ENCODE measurements at regions not wholly inside any gene's neighbourhood (a gene's known extent, or its start where the extent isn't known, plus 50 kb on each side); places are given as distances from the start of the nearest gene placed in this dataset.

DNA sequence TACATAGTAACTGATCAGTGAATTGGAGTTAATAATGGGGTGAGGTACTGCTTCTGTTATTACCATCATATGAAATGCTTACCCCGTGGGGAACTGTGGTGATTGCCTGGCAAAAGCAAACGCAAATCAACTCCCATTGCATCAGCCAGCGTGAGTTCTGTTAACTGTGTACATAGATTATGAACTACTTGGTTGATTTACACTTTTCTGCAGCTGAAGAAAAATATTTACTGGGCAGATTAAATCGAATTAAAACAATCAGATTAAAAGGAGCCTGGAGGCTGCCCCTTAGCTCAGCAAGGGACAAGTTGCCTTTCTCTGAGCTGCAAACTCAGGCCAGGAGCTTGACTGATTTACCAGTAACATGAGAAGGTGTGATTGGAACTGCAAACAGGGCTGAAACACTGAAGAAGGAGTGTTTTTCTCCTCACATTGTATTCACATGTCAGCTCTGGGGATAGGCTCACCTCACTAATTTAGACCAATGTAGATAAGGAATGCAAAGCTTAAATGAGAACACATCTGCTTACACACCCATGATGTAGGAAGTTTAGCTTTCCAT lies 220.1 kb downstream of the OSR1 start:
- H2BK15ac ChIP-seq (ENCODE audit: low read depth, low read length), result peak overlapping the region; percentile 89; the same call in 1 of the 3 replicates
- in situ Hi-C loops (cut with MboI; ENCODE audit: low sequenced_read_pairs) (no loop called here), intact Hi-C loops (cut with micrococcal nuclease) (loop anchor here (10.0 kb wide), 2 partner anchors 254 to 614 kb away; no protein-coding TSS in a partner anchor), dilution Hi-C loops (cut with HindIII; ENCODE audit: low sequenced_read_pairs, unreplicated experiment) (no loop called here)
- H2AK5ac ChIP-seq (ENCODE audit: low read depth, low read length), result peak overlapping the region; percentile 65; the same call in 1 of the 2 replicates
- H4K8ac ChIP-seq (ENCODE audit: low read depth in 2 of 2, low read length in 2 of 2), result peak overlapping the region; percentile 44 to 72
- H3K9me1 ChIP-seq (ENCODE audit: insufficient read depth, low read length), result peaks cover 6% of the 10 kb centered on the region; the same call in 1 of the 2 replicates
- H3K27ac ChIP-seq (ENCODE audit: insufficient read depth, low read length), result peak overlapping the region; percentile 1; the same call in 1 of the 2 replicates
- H4K91ac ChIP-seq (ENCODE audit: insufficient read depth, low read depth, low read length), result peak overlapping the region; percentile 81
- BruUV-seq (replicated peaks), result no TSS peak
- no peaks in the 10 kb centered on the region for H3K27me3 ChIP-seq (ENCODE audit: control insufficient read depth, insufficient read depth, low read length)
- H2BK120ac ChIP-seq (ENCODE audit: low read depth, low read length), result peak overlapping the region; percentile 86
- peak overlapping the region; percentile 81 for H3K14ac ChIP-seq (replicated peaks; ENCODE audit: low read depth, low read length)
- H4K5ac ChIP-seq (ENCODE audit: low read depth, low read length), result peak overlapping the region; percentile 84
- H3K4ac ChIP-seq (ENCODE audit: low read depth, low read length), result peak overlapping the region; percentile 85
- CTCF ChIA-PET, result no interaction called here
- H3K79me1 ChIP-seq (ENCODE audit: low read depth in 1 of 2, low read length in 2 of 2), result no peaks in the 10 kb centered on the region
- H3K9ac ChIP-seq (ENCODE audit: low read depth, low read length), result 0 out of 2 replicates have a peak overlapping the region, but pooled peaks have one; percentile 1
- H3K23ac ChIP-seq (ENCODE audit: low read depth, low read length), result peak overlapping the region; percentile 73
- peak overlapping the region; percentile 19; the same call in 1 of the 2 replicates for H3K56ac ChIP-seq (ENCODE audit: extremely low read depth, insufficient read depth, low read length)
- no peaks in the 10 kb centered on the region for H3K36me3 ChIP-seq (ENCODE audit: control insufficient read depth, insufficient read depth, low read length)
- whole genome bisulfite sequencing, 2 experiments (ENCODE audit: extremely low coverage in 2 of 2, insufficient read length in 1 of 2), result no CpG with 5 or more reads among the region's 4 CpGs
- no peak for ATAC-seq (ENCODE audit: low read depth)
- H3K4me1 ChIP-seq (ENCODE audit: control insufficient read depth, insufficient read depth, low read length), result peaks cover 19% of the 10 kb centered on the region
- H2BK5ac ChIP-seq (ENCODE audit: low read depth, low read length, poor library complexity, severe bottlenecking), result peak overlapping the region; percentile 59
- peak overlapping the region; percentile 87 for H2BK20ac ChIP-seq (ENCODE audit: low read depth, low read length)
- no peak for TF ChIP-seq NFE2L2 (IDR thresholded peaks at IDR 0.05; ENCODE audit: low read depth, low read length)
- TF ChIP-seq, protein P1, sequence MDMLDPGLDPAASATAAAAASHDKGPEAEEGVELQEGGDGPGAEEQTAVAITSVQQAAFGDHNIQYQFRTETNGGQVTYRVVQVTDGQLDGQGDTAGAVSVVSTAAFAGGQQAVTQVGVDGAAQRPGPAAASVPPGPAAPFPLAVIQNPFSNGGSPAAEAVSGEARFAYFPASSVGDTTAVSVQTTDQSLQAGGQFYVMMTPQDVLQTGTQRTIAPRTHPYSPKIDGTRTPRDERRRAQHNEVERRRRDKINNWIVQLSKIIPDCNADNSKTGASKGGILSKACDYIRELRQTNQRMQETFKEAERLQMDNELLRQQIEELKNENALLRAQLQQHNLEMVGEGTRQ (IDR thresholded peaks at IDR 0.05; ENCODE audit: low read depth, low read length), result no peak
- no peak for TF ChIP-seq MXI1 (IDR thresholded peaks at IDR 0.05; ENCODE audit: borderline replicate concordance, low read depth, low read length)
- TF ChIP-seq, protein P2, sequence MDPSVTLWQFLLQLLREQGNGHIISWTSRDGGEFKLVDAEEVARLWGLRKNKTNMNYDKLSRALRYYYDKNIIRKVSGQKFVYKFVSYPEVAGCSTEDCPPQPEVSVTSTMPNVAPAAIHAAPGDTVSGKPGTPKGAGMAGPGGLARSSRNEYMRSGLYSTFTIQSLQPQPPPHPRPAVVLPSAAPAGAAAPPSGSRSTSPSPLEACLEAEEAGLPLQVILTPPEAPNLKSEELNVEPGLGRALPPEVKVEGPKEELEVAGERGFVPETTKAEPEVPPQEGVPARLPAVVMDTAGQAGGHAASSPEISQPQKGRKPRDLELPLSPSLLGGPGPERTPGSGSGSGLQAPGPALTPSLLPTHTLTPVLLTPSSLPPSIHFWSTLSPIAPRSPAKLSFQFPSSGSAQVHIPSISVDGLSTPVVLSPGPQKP (IDR thresholded peaks at IDR 0.05; ENCODE audit: borderline replicate concordance, low read depth, low read length), result no peak
- TF ChIP-seq, protein P3, sequence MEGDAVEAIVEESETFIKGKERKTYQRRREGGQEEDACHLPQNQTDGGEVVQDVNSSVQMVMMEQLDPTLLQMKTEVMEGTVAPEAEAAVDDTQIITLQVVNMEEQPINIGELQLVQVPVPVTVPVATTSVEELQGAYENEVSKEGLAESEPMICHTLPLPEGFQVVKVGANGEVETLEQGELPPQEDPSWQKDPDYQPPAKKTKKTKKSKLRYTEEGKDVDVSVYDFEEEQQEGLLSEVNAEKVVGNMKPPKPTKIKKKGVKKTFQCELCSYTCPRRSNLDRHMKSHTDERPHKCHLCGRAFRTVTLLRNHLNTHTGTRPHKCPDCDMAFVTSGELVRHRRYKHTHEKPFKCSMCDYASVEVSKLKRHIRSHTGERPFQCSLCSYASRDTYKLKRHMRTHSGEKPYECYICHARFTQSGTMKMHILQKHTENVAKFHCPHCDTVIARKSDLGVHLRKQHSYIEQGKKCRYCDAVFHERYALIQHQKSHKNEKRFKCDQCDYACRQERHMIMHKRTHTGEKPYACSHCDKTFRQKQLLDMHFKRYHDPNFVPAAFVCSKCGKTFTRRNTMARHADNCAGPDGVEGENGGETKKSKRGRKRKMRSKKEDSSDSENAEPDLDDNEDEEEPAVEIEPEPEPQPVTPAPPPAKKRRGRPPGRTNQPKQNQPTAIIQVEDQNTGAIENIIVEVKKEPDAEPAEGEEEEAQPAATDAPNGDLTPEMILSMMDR (conservative IDR thresholded peaks at IDR 0.05; ENCODE audit: low read depth, low read length), result no peak
- no peak for TF ChIP-seq CHD1 (IDR thresholded peaks at IDR 0.05; ENCODE audit: low read depth, low read length)
- TF ChIP-seq MAFK (IDR thresholded peaks at IDR 0.05; ENCODE audit: low read depth, low read length), result no peak
- TF ChIP-seq RCOR1 (IDR thresholded peaks at IDR 0.05; ENCODE audit: insufficient replicate concordance, low read length), result no peak
- no peak for TF ChIP-seq BHLHE40 (IDR thresholded peaks at IDR 0.05; ENCODE audit: low read depth, low read length)
- no peak for TF ChIP-seq FOS (IDR thresholded peaks at IDR 0.05; ENCODE audit: low read depth, low read length)
- no peak for TF ChIP-seq POLR2A (IDR thresholded peaks at IDR 0.05; ENCODE audit: low read depth, low read length)
- TF ChIP-seq MAZ (IDR thresholded peaks at IDR 0.05; ENCODE audit: borderline replicate concordance, low read depth, low read length), result no peak
- no peak overlapping the region for H3K4me3 ChIP-seq (ENCODE audit: insufficient read depth, low read depth, low read length)
- H4K20me1 ChIP-seq (ENCODE audit: insufficient read depth, low read length), result no peaks in the 10 kb centered on the region
- POLR2A ChIA-PET (ENCODE audit: unreplicated experiment), result no interaction called here
- H2AK9ac ChIP-seq (replicated peaks; ENCODE audit: low read depth, low read length, poor library complexity), result no peak overlapping the region
- peak overlapping the region; percentile 83 for H3K18ac ChIP-seq (ENCODE audit: low read depth, low read length)
- no peak overlapping the region; the same call in 1 of the 2 replicates for H3K4me2 ChIP-seq (ENCODE audit: low read depth, low read length)
- DNase-seq, result no peak
- H2AFZ ChIP-seq (replicated peaks; ENCODE audit: low read length, poor library complexity), result no peak overlapping the region
- H3K9me3 ChIP-seq (ENCODE audit: control insufficient read depth, insufficient read depth, low read length), result no peaks in the 10 kb centered on the region

Data from IMR-90 (cell line).